ENCODE measurements at regions not wholly inside any gene's neighbourhood (a gene's known extent, or its start where the extent isn't known, plus 50 kb on each side); places are given as distances from the start of the nearest gene placed in this dataset.

GRCh38 chr15:70208332-70208731 lies 110.6 kb upstream of the TLE3 start:
- H3K36me3 Mint-ChIP-seq: no peaks in the 10 kb centered on the region
- H3K9me3 Mint-ChIP-seq: peaks cover 4% of the 10 kb centered on the region
- no peak for DNase-seq (ENCODE audit: extremely low spot score, unreplicated experiment)
- TF ChIP-seq CTCF (conservative IDR thresholded peaks at IDR 0.05): no peak
- peaks cover 31% of the 10 kb centered on the region for H3K27me3 Mint-ChIP-seq
- H3K4me3 Mint-ChIP-seq: no peak overlapping the region
- no peak overlapping the region for H3K27ac Mint-ChIP-seq
- peaks cover 7% of the 10 kb centered on the region for H3K4me1 Mint-ChIP-seq (ENCODE audit: unreplicated experiment)

- no peak overlapping the region for H3K27ac Mint-ChIP-seq
- peaks cover 4% of the 10 kb centered on the region for H3K9me3 Mint-ChIP-seq
- peaks cover 7% of the 10 kb centered on the region for H3K4me1 Mint-ChIP-seq (ENCODE audit: unreplicated experiment)
- no peak overlapping the region for H3K4me3 Mint-ChIP-seq
- H3K36me3 Mint-ChIP-seq: no peaks in the 10 kb centered on the region
- H3K27me3 Mint-ChIP-seq: peaks cover 35% of the 10 kb centered on the region
- DNase-seq (ENCODE audit: extremely low spot score, unreplicated experiment): no peak
- no peak for TF ChIP-seq CTCF (conservative IDR thresholded peaks at IDR 0.05)
Observed at GRCh38 chr15:70206668-70207067, 109.0 kb upstream of the TLE3 start.

- DNase-seq (ENCODE audit: extremely low spot score, unreplicated experiment): no peak
- Mint-ChIP-seq H3K4me3 (no peak overlapping the region), H3K9me3 (no peaks in the 10 kb centered on the region), H3K4me1 (ENCODE audit: unreplicated experiment) (peaks cover 14% of the 10 kb centered on the region), H3K36me3 (no peaks in the 10 kb centered on the region), H3K27me3 (peaks cover 27% of the 10 kb centered on the region), H3K27ac (no peak overlapping the region)
- TF ChIP-seq CTCF (conservative IDR thresholded peaks at IDR 0.05): no peak
Observed at GRCh38 chr15:70204652-70205051, 106.9 kb upstream of the TLE3 start.

- peaks cover 24% of the 10 kb centered on the region for H3K27me3 Mint-ChIP-seq
- no peak for TF ChIP-seq CTCF (conservative IDR thresholded peaks at IDR 0.05)
- no peak for DNase-seq (ENCODE audit: extremely low spot score, unreplicated experiment)
- H3K4me3 Mint-ChIP-seq: no peak overlapping the region
- no peaks in the 10 kb centered on the region for H3K9me3 Mint-ChIP-seq
- no peak overlapping the region for H3K27ac Mint-ChIP-seq
- peaks cover 20% of the 10 kb centered on the region for H3K4me1 Mint-ChIP-seq (ENCODE audit: unreplicated experiment)
- no peaks in the 10 kb centered on the region for H3K36me3 Mint-ChIP-seq
Observed at GRCh38 chr15:70203981-70204560, 106.4 kb upstream of the TLE3 start.

GRCh38 chr15:70202756-70203155 lies 105.0 kb upstream of the TLE3 start:
- Mint-ChIP-seq H3K4me1 (ENCODE audit: unreplicated experiment) (peaks cover 30% of the 10 kb centered on the region), H3K36me3 (no peaks in the 10 kb centered on the region), H3K27ac (no peak overlapping the region), H3K27me3 (peaks cover 23% of the 10 kb centered on the region), H3K9me3 (no peaks in the 10 kb centered on the region), H3K4me3 (no peak overlapping the region)
- DNase-seq (ENCODE audit: extremely low spot score, unreplicated experiment): no peak
- no peak for TF ChIP-seq CTCF (conservative IDR thresholded peaks at IDR 0.05)

- Mint-ChIP-seq H3K27me3 (peaks cover 29% of the 10 kb centered on the region), H3K4me3 (no peak overlapping the region), H3K4me1 (ENCODE audit: unreplicated experiment) (peaks cover 41% of the 10 kb centered on the region), H3K9me3 (no peaks in the 10 kb centered on the region), H3K27ac (no peak overlapping the region), H3K36me3 (no peaks in the 10 kb centered on the region)
- DNase-seq (ENCODE audit: extremely low spot score, unreplicated experiment): no peak
- no peak for TF ChIP-seq CTCF (conservative IDR thresholded peaks at IDR 0.05)
Observed at GRCh38 chr15:70201425-70201775, 103.7 kb upstream of the TLE3 start.
